ENCODE measurements at regions not wholly inside any gene's neighbourhood (a gene's known extent, or its start where the extent isn't known, plus 50 kb on each side); places are given as distances from the start of the nearest gene placed in this dataset.

DNA sequence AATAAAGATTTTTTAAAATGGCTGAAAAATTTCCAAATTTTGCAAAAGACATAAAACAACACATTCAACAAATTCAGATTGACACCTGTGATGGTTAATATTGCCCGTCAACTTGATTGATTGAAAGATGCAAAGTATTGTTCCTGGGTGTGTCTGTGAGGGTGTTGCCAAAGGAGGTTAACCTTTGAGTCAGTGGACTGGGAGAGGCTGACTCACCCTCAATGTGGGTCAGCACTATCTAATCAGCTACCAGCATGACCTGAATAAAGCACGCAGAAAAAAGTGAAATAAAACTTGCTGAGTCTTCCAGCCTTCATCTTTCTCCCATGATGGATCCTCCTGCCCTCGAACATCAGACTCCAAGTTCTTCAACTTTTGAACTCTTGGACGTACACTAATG, 868.0 kb upstream of the CTNND2 start:
- no peak for DNase-seq (ENCODE audit: low spot score)
- no peak overlapping the region for H3K27ac ChIP-seq
- TF ChIP-seq, protein P1, sequence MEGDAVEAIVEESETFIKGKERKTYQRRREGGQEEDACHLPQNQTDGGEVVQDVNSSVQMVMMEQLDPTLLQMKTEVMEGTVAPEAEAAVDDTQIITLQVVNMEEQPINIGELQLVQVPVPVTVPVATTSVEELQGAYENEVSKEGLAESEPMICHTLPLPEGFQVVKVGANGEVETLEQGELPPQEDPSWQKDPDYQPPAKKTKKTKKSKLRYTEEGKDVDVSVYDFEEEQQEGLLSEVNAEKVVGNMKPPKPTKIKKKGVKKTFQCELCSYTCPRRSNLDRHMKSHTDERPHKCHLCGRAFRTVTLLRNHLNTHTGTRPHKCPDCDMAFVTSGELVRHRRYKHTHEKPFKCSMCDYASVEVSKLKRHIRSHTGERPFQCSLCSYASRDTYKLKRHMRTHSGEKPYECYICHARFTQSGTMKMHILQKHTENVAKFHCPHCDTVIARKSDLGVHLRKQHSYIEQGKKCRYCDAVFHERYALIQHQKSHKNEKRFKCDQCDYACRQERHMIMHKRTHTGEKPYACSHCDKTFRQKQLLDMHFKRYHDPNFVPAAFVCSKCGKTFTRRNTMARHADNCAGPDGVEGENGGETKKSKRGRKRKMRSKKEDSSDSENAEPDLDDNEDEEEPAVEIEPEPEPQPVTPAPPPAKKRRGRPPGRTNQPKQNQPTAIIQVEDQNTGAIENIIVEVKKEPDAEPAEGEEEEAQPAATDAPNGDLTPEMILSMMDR (IDR thresholded peaks at IDR 0.05), result no peak
- H3K27me3 ChIP-seq, result no peaks in the 10 kb centered on the region
- H3K4me3 ChIP-seq, result no peak overlapping the region
- H3K4me1 ChIP-seq, result no peaks in the 10 kb centered on the region
- H3K36me3 ChIP-seq, result no peaks in the 10 kb centered on the region
- H3K9me3 ChIP-seq, result no peaks in the 10 kb centered on the region

DNA sequence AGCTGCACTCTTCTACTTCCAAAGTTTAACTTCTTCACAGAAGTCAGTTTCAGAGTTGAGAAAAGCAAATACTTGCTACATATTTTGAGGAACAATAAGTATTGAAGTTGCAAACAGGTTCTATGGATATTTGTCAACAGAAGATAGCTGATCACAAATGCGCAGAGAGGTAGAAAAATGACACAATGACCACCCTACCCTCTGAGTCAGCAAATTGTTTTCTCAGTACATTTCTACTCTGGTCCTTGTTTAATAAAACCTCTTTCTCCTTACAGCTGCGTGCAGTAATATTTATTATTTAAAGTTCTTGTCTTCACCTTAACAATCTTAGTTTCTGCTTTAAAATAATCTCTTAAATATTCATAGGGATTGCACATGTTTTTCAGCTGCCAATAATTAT, 855.1 kb upstream of the CTNND2 start:
- TF ChIP-seq, protein P1 (IDR thresholded peaks at IDR 0.05), result no peak
- Histone ChIP-seq H3K27me3 (no peaks in the 10 kb centered on the region), H3K4me1 (no peaks in the 10 kb centered on the region), H3K27ac (no peak overlapping the region), H3K4me3 (no peak overlapping the region), H3K9me3 (no peaks in the 10 kb centered on the region), H3K36me3 (no peaks in the 10 kb centered on the region)
- no peak for DNase-seq (ENCODE audit: low spot score)

DNA sequence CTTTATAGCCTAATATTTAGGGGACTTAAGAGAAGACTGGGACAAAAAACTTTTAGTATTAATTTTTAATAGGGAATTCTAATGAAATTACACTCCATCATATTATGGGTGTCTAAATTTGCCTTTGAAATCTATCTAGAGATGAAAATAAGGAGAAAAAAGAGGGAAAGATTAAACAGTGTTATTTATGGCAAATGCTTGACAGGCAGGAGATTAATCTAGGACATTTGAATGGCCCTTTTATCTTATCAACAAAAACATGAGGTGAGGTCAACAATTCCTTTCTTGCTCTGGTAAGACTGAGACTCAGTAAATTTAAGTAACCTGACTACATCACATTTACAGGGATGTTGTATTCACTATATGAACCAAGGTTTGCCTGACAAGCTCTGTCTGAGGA, 852.8 kb upstream of the CTNND2 start:
- H3K4me1 ChIP-seq, result no peaks in the 10 kb centered on the region
- H3K9me3 ChIP-seq, result no peaks in the 10 kb centered on the region
- no peaks in the 10 kb centered on the region for H3K36me3 ChIP-seq
- H3K27me3 ChIP-seq, result no peaks in the 10 kb centered on the region
- DNase-seq (ENCODE audit: low spot score), result no peak
- no peak overlapping the region for H3K27ac ChIP-seq
- no peak overlapping the region for H3K4me3 ChIP-seq
- TF ChIP-seq, protein P1 (IDR thresholded peaks at IDR 0.05), result no peak

DNA sequence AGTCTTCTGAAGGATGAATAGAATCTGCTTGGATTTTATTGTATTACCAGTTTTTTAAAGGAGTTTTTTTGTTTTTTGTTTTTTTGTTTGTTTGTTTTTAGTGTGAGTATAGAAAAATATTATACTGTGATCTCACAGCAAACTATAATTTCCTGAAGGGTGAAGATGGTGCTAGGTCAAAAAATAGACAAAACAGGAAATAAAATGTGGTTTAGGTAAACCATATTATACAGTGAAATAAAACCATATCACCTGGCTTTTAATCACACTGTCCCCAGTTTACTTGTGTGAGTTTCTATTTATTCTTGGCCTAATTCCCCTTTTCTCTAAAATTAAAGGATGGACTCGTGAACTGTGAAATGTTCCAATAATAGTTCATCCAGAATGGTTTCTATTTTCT, 841.3 kb upstream of the CTNND2 start:
- no peak for DNase-seq (ENCODE audit: low spot score)
- no peaks in the 10 kb centered on the region for H3K9me3 ChIP-seq
- H3K27ac ChIP-seq, result no peak overlapping the region
- TF ChIP-seq, protein P1 (IDR thresholded peaks at IDR 0.05), result no peak
- no peaks in the 10 kb centered on the region for H3K4me1 ChIP-seq
- no peaks in the 10 kb centered on the region for H3K36me3 ChIP-seq
- H3K4me3 ChIP-seq, result no peak overlapping the region
- no peaks in the 10 kb centered on the region for H3K27me3 ChIP-seq

DNA sequence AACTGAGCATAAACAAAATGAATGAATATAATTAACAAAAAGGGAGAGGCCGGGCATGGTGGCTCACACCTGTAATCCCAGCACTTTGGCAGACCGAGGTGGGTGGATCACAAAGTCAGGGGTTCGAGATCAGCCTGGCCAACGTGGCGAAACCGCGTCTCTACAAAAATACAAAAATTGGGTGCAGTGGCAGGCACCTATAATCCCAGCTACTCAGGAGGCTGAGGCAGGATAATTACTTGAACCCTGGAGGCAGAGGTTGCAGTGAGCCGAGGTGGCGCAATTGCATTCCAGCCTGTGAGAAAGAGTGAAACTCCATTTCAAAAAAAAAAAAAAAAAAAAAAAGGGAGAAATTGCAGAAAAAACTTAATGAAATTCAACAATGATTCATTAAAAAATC, 839.3 kb upstream of the CTNND2 start:
- no peak overlapping the region for H3K4me3 ChIP-seq
- TF ChIP-seq, protein P1 (IDR thresholded peaks at IDR 0.05), result no peak
- H3K36me3 ChIP-seq, result no peaks in the 10 kb centered on the region
- no peaks in the 10 kb centered on the region for H3K4me1 ChIP-seq
- no peak for DNase-seq (ENCODE audit: low spot score)
- H3K9me3 ChIP-seq, result no peaks in the 10 kb centered on the region
- no peak overlapping the region for H3K27ac ChIP-seq
- H3K27me3 ChIP-seq, result no peaks in the 10 kb centered on the region

DNA sequence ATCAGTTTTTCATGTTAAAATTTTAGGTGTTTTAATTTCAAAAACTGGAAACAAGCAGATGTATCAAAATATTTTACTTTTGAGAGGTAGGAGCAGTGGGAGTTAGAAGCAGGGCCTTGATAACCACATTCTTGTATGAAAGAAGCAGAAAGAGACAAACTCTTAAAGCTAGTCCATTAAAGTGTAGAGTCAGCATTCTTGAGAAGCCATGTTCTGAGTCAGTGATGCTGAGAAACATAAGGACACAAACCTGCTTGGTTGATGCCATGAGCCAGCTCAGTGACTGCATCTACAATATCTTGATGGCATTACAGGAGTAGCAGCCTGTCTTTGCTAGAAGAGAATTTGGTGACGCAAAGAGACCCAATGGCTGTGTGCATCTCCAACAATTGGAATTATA, 826.1 kb upstream of the CTNND2 start:
- Histone ChIP-seq H3K27me3 (no peaks in the 10 kb centered on the region), H3K4me1 (no peaks in the 10 kb centered on the region), H3K36me3 (no peaks in the 10 kb centered on the region), H3K4me3 (no peak overlapping the region), H3K9me3 (peaks cover 0 to 12% of the 10 kb centered on the region in 2 donors), H3K27ac (no peak overlapping the region)
- no peak for DNase-seq (ENCODE audit: low spot score)
- TF ChIP-seq, protein P1 (IDR thresholded peaks at IDR 0.05), result no peak
